IPS-15b (cell line): ENCODE measurements at regions not wholly inside any gene's neighbourhood (a gene's known extent, or its start where the extent isn't known, plus 50 kb on each side); places are given as distances from the start of the nearest gene placed in this dataset.
"Not testable (repeated sequence)": the region's sequence is repeated elsewhere in the genome, so short reads cannot be mapped to it uniquely, and the experiment has no call there.

Experiments
- H3K27me3 ChIP-seq: one replicate; pipeline ENCODE4 v1.6.1; 2013; ENCODE audit warnings: low read length; ENCODE audit not compliant: control insufficient read depth, insufficient read depth
- H3K36me3 ChIP-seq: one replicate; pipeline ENCODE4 v1.6.1; 2013; ENCODE audit warnings: low read length; ENCODE audit not compliant: control insufficient read depth, insufficient read depth
- H3K4me1 ChIP-seq: one replicate; pipeline ENCODE4 v1.6.1; 2013; ENCODE audit warnings: mild to moderate bottlenecking, low read length; ENCODE audit not compliant: control insufficient read depth, insufficient read depth
- H3K4me3 ChIP-seq: one replicate; pipeline ENCODE4 v1.5.1; 2013; ENCODE audit warnings: low read depth, low read length
- H3K9ac ChIP-seq: one replicate; pipeline ENCODE4 v1.6.1; 2013; ENCODE audit warnings: low read depth, mild to moderate bottlenecking, low read length
- H3K9me3 ChIP-seq: one replicate; pipeline ENCODE4 v1.6.1; 2013; ENCODE audit warnings: mild to moderate bottlenecking, low read length; ENCODE audit not compliant: control insufficient read depth, insufficient read depth

GRCh38 chr10:4268490-4268889 lies 483.5 kb upstream of the KLF6 start:
- not testable (repeated sequence) for H3K36me3 ChIP-seq, H3K4me3 ChIP-seq

DNA sequence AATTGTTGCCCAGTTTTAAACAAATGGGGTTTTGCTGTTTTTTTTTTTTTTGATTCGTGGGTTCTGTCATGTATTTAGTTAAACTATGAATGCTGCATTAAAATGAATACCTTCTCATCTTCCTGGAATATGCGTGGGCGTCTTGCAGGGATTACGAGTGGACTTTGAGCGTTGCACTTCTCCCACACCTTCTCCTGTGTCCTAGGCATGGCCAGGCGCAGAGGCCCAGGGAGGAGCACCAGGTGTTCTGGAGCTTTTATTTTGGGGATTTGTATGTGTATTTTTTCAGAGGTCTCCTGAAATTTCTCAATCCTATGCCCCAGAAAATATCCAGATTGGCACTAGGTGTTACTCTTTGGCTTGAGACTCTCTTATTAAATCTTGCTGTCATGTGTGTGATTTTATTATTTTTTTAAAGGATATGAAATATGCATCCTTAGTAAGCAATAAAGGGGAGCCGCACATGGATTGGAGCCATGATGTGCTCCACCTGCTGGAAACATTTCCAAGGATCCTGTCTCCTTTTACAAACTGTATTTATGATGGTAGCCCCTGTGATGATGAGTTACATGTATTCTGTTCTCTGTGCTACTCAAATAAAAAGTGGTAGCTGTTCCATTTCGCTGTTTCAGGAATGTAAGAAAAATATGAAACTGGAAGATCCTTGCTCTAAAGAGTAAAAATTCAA lies 482.2 kb upstream of the KLF6 start:
- Histone ChIP-seq H3K9ac (no peak overlapping the region), H3K27me3 (no peaks in the 10 kb centered on the region), H3K9me3 (no peaks in the 10 kb centered on the region), H3K36me3 (no peaks in the 10 kb centered on the region), H3K4me3 (no peak overlapping the region), H3K4me1 (no peaks in the 10 kb centered on the region)

More at GRCh38 chr10:4268490-4268889, 483.5 kb upstream of the KLF6 start:
- H3K27me3 ChIP-seq, H3K9me3 ChIP-seq, H3K9ac ChIP-seq, H3K4me1 ChIP-seq: not testable (repeated sequence)

DNA sequence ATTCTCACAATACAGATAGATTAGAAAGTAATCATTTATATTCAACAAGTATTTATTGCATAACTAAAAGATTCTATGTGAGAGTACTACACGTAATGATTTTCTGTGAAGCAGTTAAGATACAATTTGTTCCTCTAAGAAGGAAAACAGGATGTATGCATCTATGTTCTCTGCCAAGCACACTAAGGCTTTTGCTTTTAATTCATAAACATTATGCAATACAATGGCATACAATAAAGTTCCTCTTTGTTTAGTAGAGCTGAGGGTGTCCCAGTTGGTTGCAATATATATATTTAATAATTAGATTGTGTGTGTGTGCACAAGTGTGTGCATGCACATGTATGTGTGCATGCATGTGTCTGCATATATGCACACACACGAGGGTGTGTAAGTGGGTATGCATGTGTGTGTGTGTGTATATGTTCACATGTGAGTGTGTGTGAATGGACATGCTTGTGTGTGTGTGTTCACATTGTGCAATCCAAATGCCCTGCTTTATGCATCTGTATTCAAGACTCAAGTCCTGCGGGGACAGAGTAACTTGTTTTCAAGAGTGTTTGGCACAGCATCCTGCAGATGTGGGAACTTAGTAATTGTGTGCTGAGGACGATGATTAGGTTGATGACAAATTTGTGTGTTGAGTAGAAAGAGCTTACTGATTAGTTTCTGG lies 481.5 kb upstream of the KLF6 start:
- Histone ChIP-seq H3K27me3 (no peaks in the 10 kb centered on the region), H3K9me3 (no peaks in the 10 kb centered on the region), H3K9ac (no peak overlapping the region), H3K4me1 (no peaks in the 10 kb centered on the region), H3K36me3 (no peaks in the 10 kb centered on the region), H3K4me3 (no peak overlapping the region)

GRCh38 chr10:4265964-4266363 lies 481.0 kb upstream of the KLF6 start:
- H3K4me3 ChIP-seq: no peak overlapping the region

DNA sequence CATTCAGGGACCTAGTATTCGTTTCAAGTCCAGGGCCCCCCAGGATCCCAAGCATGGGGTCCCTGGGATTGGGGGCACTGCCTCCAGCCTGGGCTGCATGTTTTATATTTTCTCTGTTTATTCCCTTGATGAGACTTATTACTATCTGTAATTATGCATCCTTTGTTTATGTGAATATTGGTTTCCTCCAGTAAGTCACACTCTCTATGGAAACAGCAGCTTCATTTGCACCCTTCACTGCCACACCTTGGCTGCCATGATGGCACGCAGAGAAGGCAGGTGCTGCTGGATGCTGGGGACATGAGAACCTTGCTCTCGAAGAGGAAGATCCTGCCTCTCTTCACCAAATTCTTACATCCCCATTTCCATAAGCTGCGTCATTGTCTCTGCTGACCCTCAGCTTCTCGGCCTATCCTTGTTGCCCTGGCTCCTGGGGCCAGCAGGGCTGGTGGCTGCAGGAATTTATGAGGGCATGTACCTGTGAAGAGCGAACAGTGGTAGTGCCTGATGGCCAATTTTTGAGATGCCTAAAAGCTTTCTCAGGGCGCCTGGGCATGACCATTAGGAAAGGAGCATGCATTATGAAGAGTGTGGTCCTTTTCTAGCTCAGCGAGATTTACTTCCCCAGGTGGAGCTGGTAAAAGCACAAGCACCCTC lies 479.3 kb upstream of the KLF6 start:
- Histone ChIP-seq H3K4me1 (no peaks in the 10 kb centered on the region), H3K4me3 (no peak overlapping the region), H3K9ac (no peak overlapping the region), H3K9me3 (no peaks in the 10 kb centered on the region), H3K27me3 (no peaks in the 10 kb centered on the region), H3K36me3 (no peaks in the 10 kb centered on the region)

More at GRCh38 chr10:4265964-4266363, 481.0 kb upstream of the KLF6 start:
- Histone ChIP-seq H3K36me3 (no peaks in the 10 kb centered on the region), H3K9me3 (no peaks in the 10 kb centered on the region), H3K4me1 (no peaks in the 10 kb centered on the region), H3K27me3 (no peaks in the 10 kb centered on the region), H3K9ac (no peak overlapping the region)

- H3K36me3 ChIP-seq: no peaks in the 10 kb centered on the region
- H3K4me3 ChIP-seq: no peak overlapping the region
- H3K9ac ChIP-seq: no peak overlapping the region
- no peaks in the 10 kb centered on the region for H3K4me1 ChIP-seq
- H3K9me3 ChIP-seq: no peaks in the 10 kb centered on the region
- no peaks in the 10 kb centered on the region for H3K27me3 ChIP-seq
These were observed 478.6 kb upstream of the KLF6 start for GRCh38 chr10:4263601-4263921.

DNA sequence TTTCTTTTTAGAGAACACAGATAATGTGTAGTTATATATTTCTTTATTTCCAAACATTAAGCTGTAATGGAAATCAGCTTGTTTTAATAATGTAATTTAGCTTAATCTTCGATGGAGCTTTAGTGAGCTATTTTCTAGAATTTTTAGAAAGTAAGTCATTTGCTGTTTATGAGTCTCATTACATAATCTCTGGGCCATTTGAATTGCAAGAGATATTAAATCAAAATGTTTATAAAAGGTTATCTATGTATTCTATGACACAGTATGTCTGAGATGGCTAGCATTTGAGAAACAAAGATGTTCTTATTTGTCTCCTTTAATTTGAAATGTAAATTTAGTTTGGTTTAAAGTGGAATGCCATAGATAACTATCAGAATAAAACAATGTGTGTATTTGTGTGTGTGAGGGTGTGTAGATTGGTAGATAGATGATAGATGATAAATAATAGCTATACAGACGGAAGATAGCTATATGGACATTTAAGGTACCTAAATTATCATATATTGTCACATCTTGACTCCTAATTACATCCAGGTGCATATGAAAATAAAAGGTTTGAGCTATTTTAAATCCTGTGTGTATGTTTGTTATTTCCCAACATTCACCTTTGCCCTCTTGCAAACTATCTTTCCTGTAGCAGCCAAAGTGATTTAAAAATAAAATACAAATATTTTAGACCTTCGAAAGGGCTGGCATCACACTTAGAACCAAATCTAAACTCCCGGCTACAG lies 478.0 kb upstream of the KLF6 start:
- H3K4me3 ChIP-seq: no peak overlapping the region
- H3K9ac ChIP-seq: no peak overlapping the region
- no peaks in the 10 kb centered on the region for H3K4me1 ChIP-seq
- H3K36me3 ChIP-seq: no peaks in the 10 kb centered on the region
- H3K9me3 ChIP-seq: no peaks in the 10 kb centered on the region
- no peaks in the 10 kb centered on the region for H3K27me3 ChIP-seq

- Histone ChIP-seq H3K4me3 (no peak overlapping the region), H3K36me3 (no peaks in the 10 kb centered on the region), H3K9me3 (no peaks in the 10 kb centered on the region), H3K27me3 (no peaks in the 10 kb centered on the region), H3K9ac (no peak overlapping the region), H3K4me1 (no peaks in the 10 kb centered on the region)
These were observed 477.4 kb upstream of the KLF6 start for GRCh38 chr10:4262449-4262848.

DNA sequence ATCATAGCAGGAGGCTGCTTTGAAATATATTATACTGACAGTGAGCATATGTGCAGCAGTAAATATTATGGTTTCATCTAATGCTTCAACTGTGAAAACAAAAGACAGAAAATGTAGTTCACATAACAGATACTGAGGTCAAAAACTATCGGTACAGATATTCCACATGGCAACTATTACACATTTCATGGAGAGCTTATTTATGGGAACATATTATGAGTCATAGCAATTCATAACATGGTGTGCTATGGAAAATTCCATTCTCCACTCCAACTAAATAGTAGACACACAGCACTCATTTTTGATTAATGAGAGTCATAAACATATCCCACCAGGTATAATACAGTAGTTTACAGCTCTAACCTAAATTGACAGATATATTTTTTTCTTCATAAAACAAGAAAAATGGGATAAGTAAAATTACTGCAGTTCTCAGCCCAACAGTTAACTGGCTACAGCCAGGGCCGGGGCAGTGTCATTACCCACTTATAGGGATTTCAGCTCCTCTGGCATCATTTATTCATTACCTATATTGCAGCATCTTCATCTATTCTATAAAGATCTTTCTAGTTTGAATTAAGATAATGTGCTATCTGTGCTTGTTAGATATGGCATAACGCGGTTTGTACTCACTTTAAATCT lies 475.6 kb upstream of the KLF6 start:
- Histone ChIP-seq H3K36me3 (no peaks in the 10 kb centered on the region), H3K9ac (no peak overlapping the region), H3K4me1 (no peaks in the 10 kb centered on the region), H3K9me3 (no peaks in the 10 kb centered on the region), H3K27me3 (no peaks in the 10 kb centered on the region), H3K4me3 (no peak overlapping the region)

GRCh38 chr10:4257939-4258465 lies 473.0 kb upstream of the KLF6 start:
- Histone ChIP-seq H3K4me3 (no peak overlapping the region), H3K27me3 (no peaks in the 10 kb centered on the region), H3K4me1 (no peaks in the 10 kb centered on the region), H3K9ac (no peak overlapping the region), H3K9me3 (no peaks in the 10 kb centered on the region), H3K36me3 (no peaks in the 10 kb centered on the region)

DNA sequence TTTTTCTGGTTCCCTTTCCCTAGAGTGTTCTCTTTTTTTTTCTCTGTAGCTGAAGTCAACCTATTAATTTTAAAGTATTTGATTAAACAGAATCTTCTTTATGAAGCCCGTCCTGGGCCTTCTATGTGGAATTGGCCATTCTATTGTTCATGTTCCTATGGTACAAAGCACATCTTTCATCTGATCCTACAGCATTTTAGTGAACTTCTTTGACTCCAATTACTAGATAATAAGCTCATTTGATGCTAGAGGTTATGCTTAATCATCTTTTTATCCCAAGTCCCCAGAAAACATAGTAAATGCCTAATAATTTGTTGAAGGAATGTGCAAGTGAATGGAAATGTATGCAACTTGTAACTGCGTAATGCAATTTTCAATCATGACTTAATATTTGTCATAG lies 472.0 kb upstream of the KLF6 start:
- H3K4me1 ChIP-seq: no peaks in the 10 kb centered on the region
- no peak overlapping the region for H3K4me3 ChIP-seq
- H3K9me3 ChIP-seq: no peaks in the 10 kb centered on the region
- H3K9ac ChIP-seq: no peak overlapping the region
- no peaks in the 10 kb centered on the region for H3K27me3 ChIP-seq
- H3K36me3 ChIP-seq: no peaks in the 10 kb centered on the region
